Gastroesophageal sphincter (tissue), 4 donors: ENCODE measurements at regions not wholly inside any gene's neighbourhood (a gene's known extent, or its start where the extent isn't known, plus 50 kb on each side); places are given as distances from the start of the nearest gene placed in this dataset.
"Not testable (repeated sequence)": the region's sequence is repeated elsewhere in the genome, so short reads cannot be mapped to it uniquely, and the experiment has no call there.

Experiments
- ATAC-seq: fragments of 150-250 bp; one replicate; pipeline ENCODE4 v1.9.1; 2016; ENCODE audit warnings: mild to moderate bottlenecking, moderate library complexity
- H3K27ac ChIP-seq, 4 donors: fragments of 200-600 bp; sonication (generic) in 3 of 4; 1 replicate in 3 of 4; 2 replicates in 1 of 4; pipeline ENCODE4 v1.5.1; 2016 to 2019
- H3K27me3 ChIP-seq: fragments of 200-600 bp; sonication (generic); one replicate; pipeline ENCODE4 v1.5.1; 2019
- H3K36me3 ChIP-seq, 2 donors: fragments of 200-600 bp; sonication (generic); one replicate each; pipeline ENCODE4 v1.5.1; 2019; ENCODE audit warnings: control low read depth in 1 of 2
- H3K4me1 ChIP-seq, 3 donors: fragments of 200-600 bp; sonication (generic); 1 replicate in 2 of 3; 2 replicates in 1 of 3; pipeline ENCODE4 v1.5.1; 2016 to 2019; ENCODE audit warnings: control low read depth in 2 of 3
- H3K4me3 ChIP-seq, 2 donors: fragments of 200-600 bp; sonication (generic); one replicate each; pipeline ENCODE4 v1.5.1; 2019; ENCODE audit warnings: mild to moderate bottlenecking in 1 of 2, moderate library complexity in 1 of 2
- H3K9me3 ChIP-seq, 3 donors: fragments of 200-600 bp; sonication (generic); one replicate each; pipeline ENCODE4 v1.5.1; 2017 to 2019; ENCODE audit warnings: control low read depth in 2 of 3
- EP300 ChIP-seq: sonication (generic); formaldehyde crosslinking; IDR thresholded peaks from one replicate; pipeline ENCODE4 v1.6.1; 2017; ENCODE audit warnings: antibody characterized with exemption, mild to moderate bottlenecking
- POLR2A ChIP-seq, 2 donors: fragments of 450-650 bp; IDR thresholded peaks; one replicate each; pipeline ENCODE4 v1.6.1; 2017; ENCODE audit warnings: antibody characterized with exemption in 2 of 2, mild to moderate bottlenecking in 2 of 2, moderate library complexity in 1 of 2
- POLR2AphosphoS5 ChIP-seq: sonication (generic); formaldehyde crosslinking; IDR thresholded peaks from one replicate; pipeline ENCODE4 v1.6.1; 2017; ENCODE audit warnings: antibody characterized with exemption
- WGBS, 2 donors: methylation state at CpG; one replicate each; pipeline ENCODE4 v1.1.5; 2018; ENCODE audit warnings: low coverage in 1 of 2; 5-methylcytosine and 5-hydroxymethylcytosine counted together
- TF ChIP-seq, protein P1 (sequence below), 4 experiments: fragments of 200-600 bp in 2 of 4; fragments of 450-650 bp in 2 of 4; sonication (generic) in 1 of 4; IDR thresholded peaks; one replicate each; pipeline ENCODE4 v1.5.1; 2017 to 2019; ENCODE audit warnings: antibody characterized with exemption in 4 of 4, mild to moderate bottlenecking in 2 of 4, moderate library complexity in 2 of 4

DNA sequence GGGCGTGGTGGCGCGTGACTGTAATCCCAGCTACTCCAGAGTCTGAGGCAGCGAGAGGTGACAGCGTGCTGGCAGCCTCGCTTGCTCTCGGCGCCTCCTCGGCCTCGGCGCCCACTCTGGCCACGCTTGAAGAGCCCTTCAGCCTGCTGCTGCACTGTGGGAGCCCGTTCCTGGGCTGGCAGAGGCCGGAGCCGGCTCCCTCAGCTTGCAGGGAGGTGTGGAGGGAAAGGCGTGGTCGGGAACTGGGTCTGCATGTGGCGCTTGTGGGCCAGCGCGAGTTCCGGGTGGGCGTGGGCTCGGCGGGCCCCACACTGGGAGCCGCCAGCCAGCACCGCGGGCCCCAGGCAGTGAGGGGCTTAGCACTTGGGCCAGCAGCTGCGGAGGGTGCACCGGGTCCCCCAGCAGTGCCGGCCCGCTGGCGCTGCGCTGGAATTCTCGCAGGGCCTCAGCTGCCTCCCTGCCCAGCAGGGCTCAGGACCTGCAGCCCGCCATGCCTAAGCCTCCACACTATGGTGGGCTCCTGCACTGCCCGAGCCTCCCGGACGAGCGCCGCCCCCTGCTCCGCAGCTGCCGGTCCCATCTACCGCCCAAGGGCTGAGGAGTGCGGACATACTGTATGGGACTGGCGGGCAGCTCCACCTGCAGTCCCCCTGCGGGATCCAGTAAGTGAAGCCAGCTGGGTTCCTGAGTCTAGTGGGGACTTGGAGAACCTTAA is 1093.3 kb upstream of the CDH8 start:
- Histone ChIP-seq H3K4me3 (no peak overlapping the region), H3K4me1 (no peaks in the 10 kb centered on the region), H3K36me3 (no peaks in the 10 kb centered on the region), H3K27me3 (no peaks in the 10 kb centered on the region), H3K9me3 (peaks cover 0 to 9% (median 0%) of the 10 kb centered on the region in 3 donors), H3K27ac (no peak overlapping the region)
- ATAC-seq, result no peak
- TF ChIP-seq POLR2A (IDR thresholded peaks at IDR 0.05) (no peak), EP300 (no peak), POLR2AphosphoS5 (no peak)
- TF ChIP-seq, protein P1, sequence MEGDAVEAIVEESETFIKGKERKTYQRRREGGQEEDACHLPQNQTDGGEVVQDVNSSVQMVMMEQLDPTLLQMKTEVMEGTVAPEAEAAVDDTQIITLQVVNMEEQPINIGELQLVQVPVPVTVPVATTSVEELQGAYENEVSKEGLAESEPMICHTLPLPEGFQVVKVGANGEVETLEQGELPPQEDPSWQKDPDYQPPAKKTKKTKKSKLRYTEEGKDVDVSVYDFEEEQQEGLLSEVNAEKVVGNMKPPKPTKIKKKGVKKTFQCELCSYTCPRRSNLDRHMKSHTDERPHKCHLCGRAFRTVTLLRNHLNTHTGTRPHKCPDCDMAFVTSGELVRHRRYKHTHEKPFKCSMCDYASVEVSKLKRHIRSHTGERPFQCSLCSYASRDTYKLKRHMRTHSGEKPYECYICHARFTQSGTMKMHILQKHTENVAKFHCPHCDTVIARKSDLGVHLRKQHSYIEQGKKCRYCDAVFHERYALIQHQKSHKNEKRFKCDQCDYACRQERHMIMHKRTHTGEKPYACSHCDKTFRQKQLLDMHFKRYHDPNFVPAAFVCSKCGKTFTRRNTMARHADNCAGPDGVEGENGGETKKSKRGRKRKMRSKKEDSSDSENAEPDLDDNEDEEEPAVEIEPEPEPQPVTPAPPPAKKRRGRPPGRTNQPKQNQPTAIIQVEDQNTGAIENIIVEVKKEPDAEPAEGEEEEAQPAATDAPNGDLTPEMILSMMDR (IDR thresholded peaks at IDR 0.05), result no peak
- WGBS, 2 donors, result 83% methylated on average over 1 of the region's 46 CpGs; no CpG with 5 or more reads in 1 of the 2 donors

DNA sequence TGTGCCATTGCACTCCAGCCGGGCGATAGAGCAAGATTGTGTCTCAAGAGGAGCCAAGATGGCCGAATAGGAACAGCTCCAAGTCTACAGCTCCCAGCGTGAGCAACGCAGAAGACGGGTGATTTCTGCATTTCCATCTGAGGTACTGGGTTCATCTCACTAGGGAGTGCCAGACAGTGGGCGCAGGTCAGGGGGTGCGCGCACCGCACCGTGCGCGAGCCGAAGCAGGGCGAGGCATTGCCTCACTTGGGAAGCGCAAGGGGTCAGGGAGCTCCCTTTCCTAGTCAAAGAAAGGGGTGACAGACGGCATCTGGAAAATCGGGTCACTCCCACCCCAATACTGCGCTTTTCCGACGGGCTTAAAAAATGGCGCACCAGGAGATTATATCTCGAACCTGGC is 1083.7 kb upstream of the CDH8 start:
- H3K36me3 ChIP-seq, ATAC-seq, H3K9me3 ChIP-seq, H3K27me3 ChIP-seq, H3K27ac ChIP-seq, H3K4me1 ChIP-seq, H3K4me3 ChIP-seq: not testable (repeated sequence)
- WGBS, 2 donors, result 96 to 97% methylated on average over 11 to 17 of the region's 23 CpGs

DNA sequence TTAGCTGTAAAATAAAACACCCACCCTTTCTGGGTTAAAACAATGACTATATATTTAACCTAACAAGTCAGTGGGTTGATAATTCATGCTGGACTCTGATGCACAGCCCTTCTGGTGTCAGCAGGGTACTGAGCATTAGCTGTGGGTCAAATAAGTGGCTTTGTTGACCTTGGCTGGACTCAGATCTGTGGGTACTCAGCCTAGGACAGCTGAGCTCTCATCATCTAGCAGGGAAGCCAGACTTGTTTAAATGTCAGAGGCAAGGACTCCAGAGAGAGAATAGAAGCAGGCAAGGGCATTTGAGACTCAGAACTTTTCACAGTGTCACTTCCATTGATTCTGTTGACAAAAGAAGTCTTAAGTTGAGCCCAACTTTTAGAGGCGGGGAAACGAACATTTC is 1063.8 kb upstream of the CDH8 start:
- no peaks in the 10 kb centered on the region for H3K4me1 ChIP-seq
- 89 to 92% methylated on average over 2 of the region's 2 CpGs for WGBS, 2 donors
- H3K27me3 ChIP-seq, result no peaks in the 10 kb centered on the region
- H3K9me3 ChIP-seq, result no peaks in the 10 kb centered on the region
- ATAC-seq, result no peak
- no peak overlapping the region for H3K4me3 ChIP-seq
- H3K36me3 ChIP-seq, result no peaks in the 10 kb centered on the region
- no peak overlapping the region for H3K27ac ChIP-seq
- TF ChIP-seq, protein P1 (IDR thresholded peaks at IDR 0.05), result no peak
- TF ChIP-seq POLR2AphosphoS5 (no peak), EP300 (no peak), POLR2A (IDR thresholded peaks at IDR 0.05) (no peak)

DNA sequence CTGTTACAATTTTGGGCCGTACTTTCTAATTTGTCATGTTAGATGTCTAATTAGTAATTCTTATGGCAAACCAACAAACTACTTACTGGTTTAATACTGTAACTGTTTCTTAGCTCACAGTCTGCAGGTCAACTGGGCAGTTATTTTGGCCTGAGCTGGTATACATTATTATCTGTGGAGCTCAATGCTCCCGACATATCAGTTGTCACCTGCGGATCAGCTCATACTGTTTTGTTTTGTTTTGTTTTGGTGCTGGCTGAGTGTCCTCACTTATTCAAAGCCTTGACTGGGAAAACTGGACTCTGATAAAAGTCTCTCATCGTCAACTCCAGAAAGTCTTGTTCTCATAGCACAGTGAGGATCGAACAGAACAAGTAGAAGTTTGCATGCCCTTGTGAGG is 1060.6 kb upstream of the CDH8 start:
- H3K27me3 ChIP-seq, result no peaks in the 10 kb centered on the region
- no peaks in the 10 kb centered on the region for H3K4me1 ChIP-seq
- no peak for ATAC-seq
- 84 to 89% methylated on average over 3 to 5 of the region's 5 CpGs for WGBS, 2 donors
- no peak overlapping the region for H3K27ac ChIP-seq
- TF ChIP-seq POLR2A (IDR thresholded peaks at IDR 0.05) (no peak), EP300 (no peak), POLR2AphosphoS5 (no peak)
- TF ChIP-seq, protein P1 (IDR thresholded peaks at IDR 0.05), result no peak
- no peak overlapping the region for H3K4me3 ChIP-seq
- no peaks in the 10 kb centered on the region for H3K36me3 ChIP-seq
- H3K9me3 ChIP-seq, result no peaks in the 10 kb centered on the region

DNA sequence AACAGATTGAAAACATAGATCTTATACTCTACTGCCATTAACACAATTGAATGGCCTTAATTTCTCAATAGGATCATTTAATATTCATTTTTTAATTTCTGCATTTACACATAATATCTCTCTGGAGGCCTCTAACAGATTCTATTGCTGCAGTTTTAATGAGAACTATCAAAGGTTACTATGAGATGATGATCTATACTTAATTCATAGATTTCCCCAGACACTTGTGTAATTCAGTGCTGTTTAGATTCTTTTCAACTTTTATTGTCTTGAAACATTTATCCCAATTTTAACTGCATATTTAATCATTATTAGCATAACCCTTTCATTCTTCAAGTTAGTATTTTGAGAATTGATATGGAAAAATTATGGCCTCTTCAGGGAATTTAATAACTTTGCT is 1056.5 kb upstream of the CDH8 start:
- Histone ChIP-seq H3K27ac (no peak overlapping the region), H3K27me3 (no peaks in the 10 kb centered on the region), H3K4me1 (no peaks in the 10 kb centered on the region), H3K36me3 (no peaks in the 10 kb centered on the region), H3K4me3 (no peak overlapping the region), H3K9me3 (no peaks in the 10 kb centered on the region)
- TF ChIP-seq POLR2AphosphoS5 (no peak), EP300 (no peak), POLR2A (IDR thresholded peaks at IDR 0.05) (no peak)
- TF ChIP-seq, protein P1 (IDR thresholded peaks at IDR 0.05), result no peak
- no peak for ATAC-seq
